ENCODE measurements at regions not wholly inside any gene's neighbourhood (a gene's known extent, or its start where the extent isn't known, plus 50 kb on each side); places are given as distances from the start of the nearest gene placed in this dataset.

DNA sequence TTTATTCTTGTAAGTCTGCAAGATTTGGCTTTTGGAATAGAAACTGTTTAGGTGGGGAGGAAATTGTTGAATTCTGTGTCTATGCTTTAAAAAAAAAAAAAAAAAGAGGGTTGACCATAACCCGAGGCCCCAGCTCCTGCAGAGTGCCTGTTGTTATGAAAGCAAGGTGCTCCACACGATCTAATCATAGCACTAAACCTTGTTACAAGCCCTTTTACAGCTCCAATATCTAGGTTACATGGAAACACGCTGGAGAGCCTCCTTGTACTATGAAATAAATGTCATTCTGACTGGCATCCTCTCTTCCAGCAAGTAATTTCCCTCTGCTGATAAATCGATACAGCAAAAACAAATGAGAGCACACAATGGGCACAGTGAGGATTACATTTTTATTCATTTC lies 303.1 kb upstream of the SOX5 start:
- TF ChIP-seq, protein P1, sequence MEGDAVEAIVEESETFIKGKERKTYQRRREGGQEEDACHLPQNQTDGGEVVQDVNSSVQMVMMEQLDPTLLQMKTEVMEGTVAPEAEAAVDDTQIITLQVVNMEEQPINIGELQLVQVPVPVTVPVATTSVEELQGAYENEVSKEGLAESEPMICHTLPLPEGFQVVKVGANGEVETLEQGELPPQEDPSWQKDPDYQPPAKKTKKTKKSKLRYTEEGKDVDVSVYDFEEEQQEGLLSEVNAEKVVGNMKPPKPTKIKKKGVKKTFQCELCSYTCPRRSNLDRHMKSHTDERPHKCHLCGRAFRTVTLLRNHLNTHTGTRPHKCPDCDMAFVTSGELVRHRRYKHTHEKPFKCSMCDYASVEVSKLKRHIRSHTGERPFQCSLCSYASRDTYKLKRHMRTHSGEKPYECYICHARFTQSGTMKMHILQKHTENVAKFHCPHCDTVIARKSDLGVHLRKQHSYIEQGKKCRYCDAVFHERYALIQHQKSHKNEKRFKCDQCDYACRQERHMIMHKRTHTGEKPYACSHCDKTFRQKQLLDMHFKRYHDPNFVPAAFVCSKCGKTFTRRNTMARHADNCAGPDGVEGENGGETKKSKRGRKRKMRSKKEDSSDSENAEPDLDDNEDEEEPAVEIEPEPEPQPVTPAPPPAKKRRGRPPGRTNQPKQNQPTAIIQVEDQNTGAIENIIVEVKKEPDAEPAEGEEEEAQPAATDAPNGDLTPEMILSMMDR (IDR thresholded peaks at IDR 0.05) = no peak
- TF ChIP-seq POLR2A (IDR thresholded peaks at IDR 0.05) = no peak
